Stimulated activated CD8-positive, alpha-beta memory T cell treated with anti-CD3 and anti-CD28 coated beads, Interleukin-15, amount 100 ng/mL, for 24 hours (primary cell): ENCODE measurements at regions not wholly inside any gene's neighbourhood (a gene's known extent, or its start where the extent isn't known, plus 50 kb on each side); places are given as distances from the start of the nearest gene placed in this dataset.
"Not testable (repeated sequence)": the region's sequence is repeated elsewhere in the genome, so short reads cannot be mapped to it uniquely, and the experiment has no call there.

ENCODE experiments used
- DNase-seq: peaks from one replicate; pipeline ENCODE4 v3.0.0-alpha.2; 2020; ENCODE audit warnings: low read depth

DNA sequence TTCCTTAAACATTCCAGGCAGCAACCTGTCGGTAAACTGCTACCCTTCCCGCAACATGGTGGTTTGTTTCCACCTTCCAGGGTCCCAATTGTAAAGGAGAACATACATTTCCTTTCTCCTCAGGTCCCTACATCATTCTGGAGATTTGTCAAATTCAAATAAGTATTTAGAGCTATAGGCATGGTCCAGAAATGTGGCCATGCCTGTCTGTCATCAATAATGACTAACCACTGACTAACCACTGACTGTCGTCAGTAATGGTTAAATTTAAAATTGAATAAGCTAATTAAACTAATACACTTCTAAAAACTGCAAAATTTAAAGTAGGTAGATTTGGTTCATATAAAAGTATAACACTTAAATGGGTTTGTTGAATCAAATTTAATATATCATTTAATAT is 984.0 kb upstream of the SLC39A10 start:
- no peak for DNase-seq

DNA sequence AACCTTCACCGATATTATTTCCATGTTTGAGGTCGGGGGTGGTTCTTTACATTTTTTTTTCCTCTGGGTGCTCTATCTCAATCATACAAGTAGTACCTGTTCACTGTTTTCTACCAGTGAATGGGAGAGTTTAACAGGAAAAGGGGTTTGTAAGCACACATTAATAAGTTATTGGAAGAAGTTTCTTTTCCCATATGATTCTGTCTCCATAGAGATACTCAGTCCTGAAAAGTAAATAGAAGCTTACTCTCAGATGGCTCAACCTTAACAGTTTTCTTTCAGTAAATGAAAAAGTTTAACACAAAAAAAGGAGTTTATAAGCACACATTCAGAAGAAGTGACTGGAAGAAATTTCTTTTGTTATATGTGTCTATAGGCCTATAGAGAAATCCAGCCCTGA is 995.6 kb upstream of the SLC39A10 start:
- no peak for DNase-seq

- not testable (repeated sequence) for DNase-seq
Measured at GRCh38 chr2:194639057-194639456, 1018.0 kb upstream of the SLC39A10 start.

DNA sequence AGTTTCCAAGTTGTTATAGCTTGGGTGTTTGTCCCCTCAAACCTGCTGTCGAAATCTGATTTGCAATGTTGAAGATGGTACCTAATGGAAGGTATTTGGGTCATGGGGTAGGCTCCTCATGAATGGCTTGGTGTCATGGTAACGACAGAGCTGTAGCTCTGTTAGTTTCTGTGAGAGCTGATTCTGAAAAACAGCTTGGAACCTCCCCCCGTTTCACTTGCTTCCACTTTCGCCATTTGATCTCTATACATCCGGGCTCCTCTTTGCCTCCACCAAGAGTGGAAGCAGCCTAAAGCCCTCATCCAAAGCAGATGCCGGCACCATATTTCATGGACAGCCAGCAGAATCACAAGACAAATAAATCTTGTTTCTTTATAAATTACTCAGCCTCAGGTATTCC is 1035.1 kb upstream of the SLC39A10 start:
- no peak for DNase-seq

GRCh38 chr2:194619366-194619765 is 1037.7 kb upstream of the SLC39A10 start:
- DNase-seq = no peak

- no peak for DNase-seq
Measured at GRCh38 chr2:194618432-194618831, 1038.6 kb upstream of the SLC39A10 start.

GRCh38 chr2:194616334-194616733 is 1040.7 kb upstream of the SLC39A10 start:
- no peak for DNase-seq

DNA sequence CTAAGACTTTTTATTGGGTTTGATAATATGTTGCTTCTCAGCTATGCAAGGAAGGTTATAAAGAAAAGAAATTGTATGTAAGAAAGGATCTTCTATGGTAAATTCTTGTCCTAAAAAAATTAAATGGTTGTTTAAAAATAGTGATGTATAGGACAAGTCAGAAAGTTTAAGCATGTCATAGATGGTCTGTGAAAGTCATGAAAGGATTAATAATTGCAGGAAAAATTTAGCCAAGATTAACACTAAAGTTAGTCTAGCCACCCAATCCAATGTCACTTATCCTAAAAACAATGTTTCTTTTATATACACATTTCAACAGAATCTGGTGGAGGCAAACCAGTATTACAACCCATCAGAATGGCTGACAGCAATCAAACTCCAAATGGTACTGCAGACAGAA is 1046.7 kb upstream of the SLC39A10 start:
- no peak for DNase-seq

- DNase-seq = no peak
Measured at GRCh38 chr2:194603429-194603828, 1053.6 kb upstream of the SLC39A10 start.

GRCh38 chr2:194602750-194603149 is 1054.3 kb upstream of the SLC39A10 start:
- DNase-seq = no peak

DNA sequence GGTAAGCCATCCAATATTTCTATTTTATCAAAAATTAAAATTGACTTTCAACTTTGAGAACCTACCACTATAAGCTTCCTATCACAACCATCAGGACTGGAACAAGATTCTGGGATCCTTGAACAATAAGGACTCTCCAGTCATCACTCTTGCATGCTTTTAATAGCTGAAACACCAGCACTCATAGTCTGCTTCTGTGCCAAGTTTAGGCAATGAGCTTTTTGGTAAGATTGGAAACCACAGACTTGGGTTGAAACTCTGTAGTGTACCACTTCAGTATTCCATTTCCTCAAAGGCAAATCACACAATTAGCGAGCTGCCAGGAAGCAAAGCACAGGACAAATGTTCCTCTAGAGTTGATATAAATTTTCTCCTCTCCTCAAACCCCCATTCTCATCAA is 1065.8 kb upstream of the SLC39A10 start:
- DNase-seq = no peak

DNA sequence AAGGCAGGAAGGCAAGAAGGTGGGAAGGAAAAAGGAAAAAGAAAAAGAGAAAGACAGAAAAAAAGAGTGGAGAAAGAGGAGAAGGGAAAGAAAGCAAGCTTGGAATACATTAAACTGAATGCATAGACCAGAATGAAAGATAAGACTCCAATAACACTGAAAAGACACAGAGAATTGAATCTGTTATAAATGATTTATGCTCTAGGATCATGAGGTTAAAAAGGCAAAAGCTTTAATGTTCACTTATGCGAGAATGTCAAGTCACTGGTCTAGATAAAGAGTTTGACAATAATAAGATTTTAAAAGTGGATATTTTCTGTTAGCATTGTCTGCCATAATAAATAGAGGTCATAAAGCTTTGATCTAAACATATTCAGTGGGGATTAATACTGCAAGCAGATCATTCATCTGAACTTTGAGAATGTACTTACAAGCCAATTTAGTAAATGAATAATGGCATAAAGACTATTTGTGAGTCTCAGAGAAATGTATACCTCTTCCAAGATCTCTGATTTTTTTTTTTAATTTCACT is 1069.2 kb upstream of the SLC39A10 start:
- no peak for DNase-seq

GRCh38 chr2:194567661-194568017 is 1089.4 kb upstream of the SLC39A10 start:
- no peak for DNase-seq

GRCh38 chr2:194566907-194567660 is 1089.9 kb upstream of the SLC39A10 start:
- no peak for DNase-seq

- no peak for DNase-seq
Measured at GRCh38 chr2:194564422-194564821, 1092.6 kb upstream of the SLC39A10 start.

DNA sequence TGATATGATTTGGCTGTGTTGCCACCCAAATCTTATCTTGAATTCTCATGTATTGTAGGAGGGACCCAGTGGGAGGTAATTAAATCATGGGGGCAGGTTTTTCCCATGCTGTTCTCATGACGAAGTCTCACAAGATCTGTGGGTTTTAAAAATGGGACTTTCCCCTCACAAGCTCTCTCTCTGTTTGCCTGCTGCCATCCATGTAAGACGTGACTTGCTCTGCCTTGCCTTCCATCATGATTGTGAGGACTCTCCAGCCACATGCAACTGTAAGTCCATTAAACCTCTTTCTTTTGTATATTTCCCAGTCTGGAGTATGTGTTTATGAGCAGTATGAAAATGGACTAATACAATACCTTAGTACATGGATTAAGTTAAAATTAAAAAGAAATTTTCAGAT is 1094.7 kb upstream of the SLC39A10 start:
- no peak for DNase-seq

GRCh38 chr2:194559964-194560363 is 1097.1 kb upstream of the SLC39A10 start:
- DNase-seq = no peak

GRCh38 chr2:194559523-194559922 is 1097.5 kb upstream of the SLC39A10 start:
- DNase-seq = no peak

DNA sequence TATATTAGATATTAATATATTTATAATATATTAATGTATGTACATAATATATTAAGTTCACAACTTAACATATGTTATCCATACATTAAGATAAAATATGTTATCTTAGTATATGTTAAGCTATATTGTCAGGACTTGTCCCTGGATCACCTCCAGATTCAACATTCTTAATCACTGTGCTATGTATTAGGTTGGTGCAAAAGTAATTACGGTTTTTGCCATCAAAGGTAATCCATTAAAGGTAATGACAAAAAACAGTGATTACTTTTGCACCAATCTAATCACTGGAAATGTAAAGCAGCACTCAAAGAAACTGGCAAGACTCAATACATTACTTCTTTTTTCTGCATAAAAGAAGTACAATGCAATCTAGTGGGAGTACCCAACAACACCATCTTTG is 1099.0 kb upstream of the SLC39A10 start:
- DNase-seq = no peak

DNA sequence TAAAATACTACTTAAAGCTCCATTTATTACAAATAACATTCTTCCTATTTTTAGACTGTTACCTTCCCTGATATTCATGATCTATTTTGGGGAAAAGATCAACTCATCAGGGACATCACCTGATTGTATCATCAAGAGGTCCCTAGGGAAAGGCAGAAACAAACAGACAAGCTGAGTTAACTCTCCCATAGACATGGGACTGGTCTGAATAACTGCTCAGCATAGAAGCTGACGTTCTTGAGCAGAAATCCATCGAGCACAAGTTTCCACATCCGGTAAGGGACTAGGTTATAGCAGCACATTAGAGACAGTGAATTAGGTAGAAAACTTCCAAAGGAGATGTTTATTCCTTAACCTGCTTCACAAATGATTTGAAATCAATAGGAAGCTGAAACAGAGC is 1100.4 kb upstream of the SLC39A10 start:
- DNase-seq = no peak

DNA sequence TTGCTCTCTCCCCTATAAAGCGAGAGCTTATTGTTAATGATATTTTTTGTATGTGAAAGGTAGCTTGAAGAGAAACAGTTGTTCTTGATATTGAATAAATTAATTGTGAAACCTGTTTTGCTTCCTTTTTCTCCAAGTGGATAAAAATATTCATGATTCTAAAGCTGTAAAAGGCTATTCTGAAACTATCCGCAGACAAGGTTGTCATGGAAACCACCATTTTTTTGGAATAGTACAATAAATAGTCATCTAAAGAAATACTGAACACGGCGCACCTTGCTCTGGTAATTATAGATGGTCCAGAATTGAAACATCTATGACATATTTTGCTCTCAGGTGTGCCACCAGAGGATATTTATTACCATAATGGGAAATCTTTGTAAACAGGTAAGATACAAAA is 1103.0 kb upstream of the SLC39A10 start:
- DNase-seq = no peak

GRCh38 chr2:194550702-194551101 is 1106.3 kb upstream of the SLC39A10 start:
- DNase-seq = no peak

GRCh38 chr2:194549387-194549786 is 1107.6 kb upstream of the SLC39A10 start:
- DNase-seq = no peak

- no peak for DNase-seq
Measured at GRCh38 chr2:194545978-194546377, 1111.0 kb upstream of the SLC39A10 start.
